ENCODE measurements at regions not wholly inside any gene's neighbourhood (a gene's known extent, or its start where the extent isn't known, plus 50 kb on each side); places are given as distances from the start of the nearest gene placed in this dataset.

DNA sequence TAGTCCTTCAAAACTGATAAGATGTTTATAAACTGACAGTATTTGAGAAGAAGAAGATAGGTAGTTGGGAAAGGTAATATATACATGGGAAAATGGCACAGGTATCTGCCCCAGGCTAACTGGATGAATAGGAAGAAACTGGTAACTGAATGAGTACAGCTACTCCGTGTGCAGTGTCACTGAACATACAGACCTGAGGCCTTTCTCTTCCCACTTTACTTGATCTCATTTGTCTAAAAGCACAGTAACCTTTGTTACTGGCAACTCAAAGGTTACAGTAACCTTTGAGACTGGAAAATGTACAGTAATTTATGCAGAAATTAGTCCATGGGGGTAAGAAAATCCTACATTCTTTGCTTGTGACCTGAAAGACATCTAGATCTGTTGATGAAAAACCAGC lies 735.0 kb upstream of the RIOK2 start:
- H3K27ac ChIP-seq = no peak overlapping the region
- no peaks in the 10 kb centered on the region for H3K9me3 ChIP-seq (ENCODE audit: severe bottlenecking)
- H3K27me3 ChIP-seq (ENCODE audit: insufficient read depth, low read depth, severe bottlenecking) = no peaks in the 10 kb centered on the region
- no peak for DNase-seq
- H3K36me3 ChIP-seq = no peaks in the 10 kb centered on the region
- TF ChIP-seq, protein P1, sequence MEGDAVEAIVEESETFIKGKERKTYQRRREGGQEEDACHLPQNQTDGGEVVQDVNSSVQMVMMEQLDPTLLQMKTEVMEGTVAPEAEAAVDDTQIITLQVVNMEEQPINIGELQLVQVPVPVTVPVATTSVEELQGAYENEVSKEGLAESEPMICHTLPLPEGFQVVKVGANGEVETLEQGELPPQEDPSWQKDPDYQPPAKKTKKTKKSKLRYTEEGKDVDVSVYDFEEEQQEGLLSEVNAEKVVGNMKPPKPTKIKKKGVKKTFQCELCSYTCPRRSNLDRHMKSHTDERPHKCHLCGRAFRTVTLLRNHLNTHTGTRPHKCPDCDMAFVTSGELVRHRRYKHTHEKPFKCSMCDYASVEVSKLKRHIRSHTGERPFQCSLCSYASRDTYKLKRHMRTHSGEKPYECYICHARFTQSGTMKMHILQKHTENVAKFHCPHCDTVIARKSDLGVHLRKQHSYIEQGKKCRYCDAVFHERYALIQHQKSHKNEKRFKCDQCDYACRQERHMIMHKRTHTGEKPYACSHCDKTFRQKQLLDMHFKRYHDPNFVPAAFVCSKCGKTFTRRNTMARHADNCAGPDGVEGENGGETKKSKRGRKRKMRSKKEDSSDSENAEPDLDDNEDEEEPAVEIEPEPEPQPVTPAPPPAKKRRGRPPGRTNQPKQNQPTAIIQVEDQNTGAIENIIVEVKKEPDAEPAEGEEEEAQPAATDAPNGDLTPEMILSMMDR (IDR thresholded peaks at IDR 0.05; ENCODE audit: low read depth, low read length) = no peak
- no peak overlapping the region for H3K4me3 ChIP-seq (ENCODE audit: low read depth, low read length)

DNA sequence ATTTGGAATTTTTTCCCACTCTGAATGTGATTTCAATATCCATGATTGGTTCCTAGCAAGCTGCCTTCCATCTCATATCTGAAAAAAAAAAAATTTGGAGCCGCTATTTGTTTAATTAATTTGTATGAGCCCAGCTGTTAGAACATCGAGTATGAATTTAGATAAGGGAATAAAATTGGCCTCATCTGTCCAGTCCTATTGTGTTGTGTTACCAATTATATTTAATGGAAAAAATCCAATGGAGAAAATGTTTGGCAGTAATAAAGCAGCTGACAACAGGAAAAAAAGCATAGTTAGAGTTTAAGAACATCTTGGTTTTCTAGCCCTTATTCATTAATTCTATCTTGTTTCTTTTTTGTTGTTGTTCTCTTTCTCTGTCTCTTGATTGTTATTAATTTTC lies 735.6 kb upstream of the RIOK2 start:
- Histone ChIP-seq H3K27me3 (ENCODE audit: insufficient read depth, low read depth, severe bottlenecking) (no peaks in the 10 kb centered on the region), H3K9me3 (ENCODE audit: severe bottlenecking) (no peaks in the 10 kb centered on the region), H3K36me3 (no peaks in the 10 kb centered on the region), H3K27ac (no peak overlapping the region), H3K4me3 (ENCODE audit: low read depth, low read length) (no peak overlapping the region)
- TF ChIP-seq, protein P1 (IDR thresholded peaks at IDR 0.05; ENCODE audit: low read depth, low read length) = no peak
- no peak for DNase-seq

DNA sequence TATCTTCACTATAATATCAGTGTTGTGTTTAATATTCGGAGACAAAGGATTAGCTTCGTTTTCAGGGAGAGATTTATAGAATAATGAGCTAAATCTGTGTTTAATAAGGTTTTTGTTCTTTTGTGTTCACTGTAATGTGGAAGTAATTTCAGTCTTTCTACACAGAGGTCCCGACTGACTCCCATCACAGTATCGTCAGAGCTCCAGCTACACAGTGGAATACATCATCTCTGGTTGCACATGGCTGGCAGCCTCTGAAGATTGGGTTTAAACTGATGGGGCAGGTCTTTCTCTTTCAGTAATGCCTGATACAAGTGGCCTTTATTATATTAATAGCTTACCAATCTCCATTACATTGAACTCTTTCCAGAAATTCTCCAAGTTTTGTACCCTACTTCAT lies 736.7 kb upstream of the RIOK2 start:
- Histone ChIP-seq H3K27me3 (ENCODE audit: insufficient read depth, low read depth, severe bottlenecking) (no peaks in the 10 kb centered on the region), H3K27ac (no peak overlapping the region), H3K4me3 (ENCODE audit: low read depth, low read length) (no peak overlapping the region), H3K9me3 (ENCODE audit: severe bottlenecking) (no peaks in the 10 kb centered on the region), H3K36me3 (no peaks in the 10 kb centered on the region)
- DNase-seq = no peak
- TF ChIP-seq, protein P1 (IDR thresholded peaks at IDR 0.05; ENCODE audit: low read depth, low read length) = no peak

DNA sequence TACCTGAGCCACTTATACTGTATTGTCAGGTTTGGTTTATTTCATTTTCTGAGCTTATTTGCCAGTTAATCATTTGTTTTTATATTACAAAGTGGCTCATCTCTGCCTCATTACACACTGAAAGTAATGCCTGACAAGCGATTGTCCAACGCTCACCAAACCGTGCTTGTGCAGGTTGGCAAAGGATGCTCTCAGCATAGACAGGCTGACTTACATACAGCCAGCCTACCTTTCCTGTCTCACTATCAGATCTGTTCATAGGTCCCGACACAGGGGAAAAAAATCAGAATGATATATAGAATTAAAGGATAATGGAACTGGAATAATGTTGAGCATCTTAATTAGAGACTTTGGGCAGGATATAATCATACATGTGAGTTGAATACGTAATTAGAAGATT lies 739.7 kb upstream of the RIOK2 start:
- no peaks in the 10 kb centered on the region for H3K9me3 ChIP-seq (ENCODE audit: severe bottlenecking)
- TF ChIP-seq, protein P1 (IDR thresholded peaks at IDR 0.05; ENCODE audit: low read depth, low read length) = no peak
- no peaks in the 10 kb centered on the region for H3K27me3 ChIP-seq (ENCODE audit: insufficient read depth, low read depth, severe bottlenecking)
- H3K4me3 ChIP-seq (ENCODE audit: low read depth, low read length) = no peak overlapping the region
- no peak overlapping the region for H3K27ac ChIP-seq
- DNase-seq = no peak
- H3K36me3 ChIP-seq = no peaks in the 10 kb centered on the region

DNA sequence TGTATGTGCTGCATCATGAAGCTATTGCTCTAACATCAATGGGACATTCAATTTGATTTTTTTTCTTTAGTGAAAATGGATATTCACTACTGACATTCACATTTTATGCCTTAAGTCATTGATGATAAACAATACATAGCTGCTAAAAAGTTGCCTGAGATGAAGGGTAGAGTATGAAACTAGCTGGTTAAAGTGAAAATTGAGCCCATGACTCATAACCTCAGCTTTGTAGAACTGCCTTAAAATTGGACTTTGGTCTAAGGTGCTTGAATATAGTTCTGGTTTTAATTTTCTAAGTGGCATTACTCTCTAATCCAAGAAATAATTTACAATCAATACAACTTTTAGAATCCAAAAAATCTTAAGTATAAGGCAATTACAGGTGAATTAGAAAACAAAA lies 740.4 kb upstream of the RIOK2 start:
- Histone ChIP-seq H3K9me3 (ENCODE audit: severe bottlenecking) (no peaks in the 10 kb centered on the region), H3K4me3 (ENCODE audit: low read depth, low read length) (no peak overlapping the region), H3K36me3 (no peaks in the 10 kb centered on the region), H3K27me3 (ENCODE audit: insufficient read depth, low read depth, severe bottlenecking) (no peaks in the 10 kb centered on the region), H3K27ac (no peak overlapping the region)
- DNase-seq = no peak
- TF ChIP-seq, protein P1 (IDR thresholded peaks at IDR 0.05; ENCODE audit: low read depth, low read length) = no peak

DNA sequence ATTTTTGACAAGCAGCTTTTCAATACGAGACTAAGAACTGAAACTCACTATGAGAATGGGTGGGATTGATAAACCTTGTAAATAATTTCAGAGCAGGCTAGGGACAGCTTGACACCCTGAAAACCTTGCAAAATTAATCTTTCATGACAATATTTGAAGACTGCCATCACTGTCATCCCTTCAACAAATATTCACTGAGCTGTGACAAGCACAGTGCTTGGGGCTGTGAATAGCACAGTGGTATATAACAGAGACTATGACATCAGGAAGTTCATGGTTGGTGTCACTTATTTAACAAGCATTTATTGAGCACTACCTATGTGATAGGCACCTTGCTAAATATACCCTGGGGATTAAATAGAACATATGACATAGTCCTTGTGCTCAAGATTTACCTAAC lies 741.0 kb upstream of the RIOK2 start:
- no peak overlapping the region for H3K27ac ChIP-seq
- no peak overlapping the region for H3K4me3 ChIP-seq (ENCODE audit: low read depth, low read length)
- no peak for DNase-seq
- H3K27me3 ChIP-seq (ENCODE audit: insufficient read depth, low read depth, severe bottlenecking) = no peaks in the 10 kb centered on the region
- H3K9me3 ChIP-seq (ENCODE audit: severe bottlenecking) = no peaks in the 10 kb centered on the region
- TF ChIP-seq, protein P1 (IDR thresholded peaks at IDR 0.05; ENCODE audit: low read depth, low read length) = no peak
- no peaks in the 10 kb centered on the region for H3K36me3 ChIP-seq
